Pulmonary artery endothelial cell (primary cell): ENCODE measurements at regions not wholly inside any gene's neighbourhood (a gene's known extent, or its start where the extent isn't known, plus 50 kb on each side); places are given as distances from the start of the nearest gene placed in this dataset.
"Not testable (repeated sequence)": the region's sequence is repeated elsewhere in the genome, so short reads cannot be mapped to it uniquely, and the experiment has no call there.

ENCODE experiments used
- DNase-seq: peaks from one replicate; pipeline ENCODE4 v3.0.0-alpha.2; 2011; ENCODE audit warnings: low read depth, low spot score

GRCh38 chr16:60151987-60152386, 1417.9 kb upstream of the GOT2 start:
- DNase-seq = no peak

- no peak for DNase-seq
Observed at GRCh38 chr16:60150907-60151306, 1416.8 kb upstream of the GOT2 start.

GRCh38 chr16:60143348-60143705, 1409.2 kb upstream of the GOT2 start:
- no peak for DNase-seq

- DNase-seq = no peak
Observed at GRCh38 chr16:60142619-60143347, 1408.7 kb upstream of the GOT2 start.

GRCh38 chr16:60137891-60138290, 1403.8 kb upstream of the GOT2 start:
- DNase-seq = no peak

GRCh38 chr16:60127196-60127595, 1393.1 kb upstream of the GOT2 start:
- DNase-seq = no peak

GRCh38 chr16:60126115-60126514, 1392.0 kb upstream of the GOT2 start:
- not testable (repeated sequence) for DNase-seq

- no peak for DNase-seq
Observed at GRCh38 chr16:60123392-60124023, 1389.4 kb upstream of the GOT2 start.

GRCh38 chr16:60120586-60120985, 1386.5 kb upstream of the GOT2 start:
- no peak for DNase-seq

- no peak for DNase-seq
Observed at GRCh38 chr16:60110531-60110930, 1376.4 kb upstream of the GOT2 start.

- DNase-seq = no peak
Observed at GRCh38 chr16:60107871-60108270, 1373.8 kb upstream of the GOT2 start.

- peak; percentile 26 for DNase-seq
Observed at GRCh38 chr16:60107437-60107836, 1373.3 kb upstream of the GOT2 start.

GRCh38 chr16:60100371-60100770, 1366.3 kb upstream of the GOT2 start:
- no peak for DNase-seq

- peak; percentile 49 for DNase-seq
Observed at GRCh38 chr16:60091529-60091928, 1357.4 kb upstream of the GOT2 start.

GRCh38 chr16:60091071-60091470, 1357.0 kb upstream of the GOT2 start:
- DNase-seq = no peak

GRCh38 chr16:60087530-60087929, 1353.4 kb upstream of the GOT2 start:
- DNase-seq = no peak

GRCh38 chr16:60078819-60079218, 1344.7 kb upstream of the GOT2 start:
- DNase-seq = not testable (repeated sequence)

GRCh38 chr16:60077861-60078260, 1343.7 kb upstream of the GOT2 start:
- DNase-seq = peak; percentile 19

- DNase-seq = no peak
Observed at GRCh38 chr16:60074378-60074777, 1340.3 kb upstream of the GOT2 start.

GRCh38 chr16:60073376-60073775, 1339.3 kb upstream of the GOT2 start:
- DNase-seq = no peak

GRCh38 chr16:60064026-60064425, 1329.9 kb upstream of the GOT2 start:
- no peak for DNase-seq

GRCh38 chr16:60061396-60061795, 1327.3 kb upstream of the GOT2 start:
- DNase-seq = no peak

- no peak for DNase-seq
Observed at GRCh38 chr16:60060731-60061130, 1326.6 kb upstream of the GOT2 start.
